H9 (cell line): ENCODE measurements at regions not wholly inside any gene's neighbourhood (a gene's known extent, or its start where the extent isn't known, plus 50 kb on each side); places are given as distances from the start of the nearest gene placed in this dataset.

Experiments used
- DNase-seq: peaks from one replicate; pipeline ENCODE4 v3.0.0-alpha.2; 2017
- H2AFZ ChIP-seq: one replicate; pipeline ENCODE4 v1.6.1; 2013; ENCODE audit warnings: mild to moderate bottlenecking, low read length, control low read depth, moderate library complexity
- H2AK5ac ChIP-seq: 2 replicates; pipeline ENCODE4 v1.6.1; 2013; ENCODE audit warnings: low read length, control low read depth, mixed read lengths; ENCODE audit not compliant: insufficient read length
- H2BK120ac ChIP-seq: one replicate; pipeline ENCODE4 v1.6.1; 2013; ENCODE audit warnings: low read depth, mild to moderate bottlenecking, low read length, control low read depth, inconsistent platforms; ENCODE audit not compliant: poor library complexity, severe bottlenecking
- H2BK12ac ChIP-seq: 2 replicates; pipeline ENCODE4 v1.6.1; 2013; ENCODE audit warnings: low read length, control low read depth, mixed read lengths, low read depth; ENCODE audit not compliant: insufficient read length
- H2BK15ac ChIP-seq: 2 replicates; pipeline ENCODE4 v1.6.1; 2013; ENCODE audit warnings: low read depth, low read length, control low read depth
- H2BK20ac ChIP-seq: one replicate; pipeline ENCODE4 v1.6.1; 2013; ENCODE audit warnings: low read depth, mild to moderate bottlenecking, low read length, control low read depth, inconsistent platforms; ENCODE audit not compliant: poor library complexity, severe bottlenecking
- H2BK5ac ChIP-seq: 2 replicates; pipeline ENCODE4 v1.6.1; 2013; ENCODE audit warnings: low read length, control low read depth, mixed read lengths; ENCODE audit not compliant: insufficient read length
- H3K14ac ChIP-seq: 2 replicates; pipeline ENCODE4 v1.6.1; 2013; ENCODE audit warnings: low read length, control low read depth; ENCODE audit not compliant: insufficient read depth
- H3K18ac ChIP-seq: 2 replicates; pipeline ENCODE4 v1.6.1; 2013; ENCODE audit warnings: low read depth, mild to moderate bottlenecking, mixed read lengths, low read length, control low read depth; ENCODE audit not compliant: insufficient read length
- H3K23ac ChIP-seq: 2 replicates; pipeline ENCODE4 v1.6.1; 2013; ENCODE audit warnings: low read length, control low read depth, mixed read lengths, low read depth; ENCODE audit not compliant: insufficient read length
- H3K23me2 ChIP-seq: 2 replicates; pipeline ENCODE4 v1.6.1; 2013; ENCODE audit warnings: low read depth, mild to moderate bottlenecking, mixed read lengths, low read length, control low read depth; ENCODE audit not compliant: insufficient read length, poor library complexity, severe bottlenecking
- H3K27ac ChIP-seq: 2 replicates; pipeline ENCODE4 v1.5.1; 2013; ENCODE audit warnings: low read length, control low read depth, mixed read lengths, low read depth; ENCODE audit not compliant: insufficient read length
- H3K27me3 ChIP-seq: 2 replicates; pipeline ENCODE4 v1.6.1; 2013; ENCODE audit warnings: low read length, control low read depth, inconsistent platforms; ENCODE audit not compliant: insufficient read depth
- H3K4ac ChIP-seq: 2 replicates; pipeline ENCODE4 v1.6.1; 2013; ENCODE audit warnings: low read depth, mild to moderate bottlenecking, control low read depth, inconsistent platforms, low read length, moderate library complexity
- H3K4me1 ChIP-seq: 2 replicates; pipeline ENCODE4 v1.6.1; 2013; ENCODE audit warnings: low read length, control low read depth, inconsistent platforms; ENCODE audit not compliant: insufficient read depth
- H3K4me2 ChIP-seq: 2 replicates; pipeline ENCODE4 v1.6.1; 2013; ENCODE audit warnings: low read length, control low read depth, mixed read lengths; ENCODE audit not compliant: insufficient read length, insufficient read depth
- H3K56ac ChIP-seq: 2 replicates; pipeline ENCODE4 v1.6.1; 2013; ENCODE audit warnings: low read depth, mild to moderate bottlenecking, mixed read lengths, low read length, control low read depth; ENCODE audit not compliant: insufficient read length
- H3K79me1 ChIP-seq: 2 replicates; pipeline ENCODE4 v1.6.1; 2013; ENCODE audit warnings: low read depth, mild to moderate bottlenecking, moderate library complexity, low read length, control low read depth, inconsistent platforms; ENCODE audit not compliant: insufficient read depth, poor library complexity, severe bottlenecking
- H3K79me2 ChIP-seq: 2 replicates; pipeline ENCODE4 v1.6.1; 2013; ENCODE audit warnings: low read length, control low read depth, inconsistent platforms; ENCODE audit not compliant: insufficient read depth
- H3K9ac ChIP-seq: 2 replicates; pipeline ENCODE4 v1.6.1; 2013; ENCODE audit warnings: low read length, control low read depth, mixed read lengths; ENCODE audit not compliant: insufficient read length; ENCODE audit errors: extremely low read depth
- H3K9me3 ChIP-seq: one replicate; pipeline ENCODE4 v1.6.1; 2013; ENCODE audit warnings: low read depth, low read length, inconsistent platforms; ENCODE audit not compliant: control insufficient read depth
- H3T11ph ChIP-seq: one replicate; pipeline ENCODE4 v1.6.1; 2013; ENCODE audit warnings: mild to moderate bottlenecking, low read length, control low read depth, inconsistent platforms
- H4K20me1 ChIP-seq: one replicate; pipeline ENCODE4 v1.6.1; 2013; ENCODE audit not compliant: control insufficient read depth, insufficient read length, insufficient read depth
- H4K5ac ChIP-seq: 2 replicates; pipeline ENCODE4 v1.6.1; 2013; ENCODE audit warnings: low read depth, mild to moderate bottlenecking, mixed read lengths, low read length, control low read depth; ENCODE audit not compliant: insufficient read length
- H4K8ac ChIP-seq: replicated peaks from 2 replicates; pipeline ENCODE4 v1.6.1; 2013; ENCODE audit warnings: low read length, control low read depth, mixed read lengths, low read depth; ENCODE audit not compliant: insufficient read length
- H4K91ac ChIP-seq: 2 replicates; pipeline ENCODE4 v1.6.1; 2013; ENCODE audit warnings: low read depth, mild to moderate bottlenecking, moderate library complexity, mixed read lengths, low read length, control low read depth; ENCODE audit not compliant: insufficient read length
- H3K27ac Mint-ChIP-seq, 3 experiments: 2 replicates in 2 of 3; 3 replicates in 1 of 3; pipeline ENCODE4 v1.8.0; 2020 to 2021; ENCODE audit warnings: mixed read lengths in 3 of 3, mild to moderate bottlenecking in 1 of 3, moderate library complexity in 1 of 3
- H3K27me3 Mint-ChIP-seq: 2 replicates; pipeline ENCODE4 v1.8.0; 2021; ENCODE audit warnings: low read depth, mild to moderate bottlenecking, moderate library complexity, mixed read lengths
- H3K36me3 Mint-ChIP-seq, 3 experiments: 2 replicates in 2 of 3; 3 replicates in 1 of 3; pipeline ENCODE4 v1.8.0; 2020 to 2021; ENCODE audit warnings: low read depth in 3 of 3, mixed read lengths in 3 of 3; ENCODE audit not compliant: insufficient read depth in 1 of 3
- H3K4me1 Mint-ChIP-seq, 2 experiments: 2 replicates each; pipeline ENCODE4 v1.8.0; 2020; ENCODE audit warnings: mixed read lengths in 2 of 2
- H3K4me3 Mint-ChIP-seq, 2 experiments: 2 replicates in 1 of 2; 3 replicates in 1 of 2; pipeline ENCODE4 v1.8.0; 2020 to 2021; ENCODE audit warnings: mild to moderate bottlenecking in 2 of 2, mixed read lengths in 2 of 2, moderate library complexity in 1 of 2
- H3K9me3 Mint-ChIP-seq, 2 experiments: 2 replicates in 1 of 2; 3 replicates in 1 of 2; pipeline ENCODE4 v1.8.0; 2020; ENCODE audit warnings: mild to moderate bottlenecking in 2 of 2, mixed read lengths in 2 of 2, moderate library complexity in 1 of 2
- WGBS: extraction: QIAGEN DNeasy Blood & Tissue Kit; methylation state at CpG from one replicate; pipeline ENCODE4 v1.1.7; 2013; ENCODE audit warnings: missing lambda C conversion rate, low lambda C conversion rate, mixed read lengths; ENCODE audit not compliant: insufficient read length; ENCODE audit errors: extremely low coverage; 5-methylcytosine and 5-hydroxymethylcytosine counted together
- TF ChIP-seq, protein P1 (sequence below): fragments of 200-600 bp; sonication (generic); conservative IDR thresholded peaks from 3 replicates; pipeline ENCODE4 v1.8.0; 2021; ENCODE audit warnings: antibody characterized with exemption, mild to moderate bottlenecking

DNA sequence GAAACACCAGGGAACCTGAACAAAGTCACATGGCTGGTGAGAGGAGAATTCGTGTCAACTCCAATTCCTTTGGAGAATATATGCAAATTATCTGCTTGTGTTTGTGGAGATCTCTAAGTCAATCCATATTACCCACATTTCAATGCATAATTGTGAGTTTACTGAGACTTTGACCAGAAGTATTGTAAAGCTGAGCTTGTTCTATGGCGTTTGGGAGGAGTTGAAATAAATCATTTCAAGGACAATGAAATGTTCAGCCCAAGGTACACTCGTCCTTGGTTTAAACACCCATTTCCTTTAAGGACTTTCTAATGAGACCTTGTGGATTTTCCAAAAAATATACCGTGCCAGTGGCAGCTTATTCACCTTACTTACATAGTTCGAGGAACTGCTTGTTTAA lies 186.6 kb upstream of the HDAC9 start:
- no peaks in the 10 kb centered on the region for H4K20me1 ChIP-seq
- WGBS, result no CpG with 5 or more reads among the region's 5 CpGs
- Mint-ChIP-seq H3K27ac (no peak overlapping the region), H3K9me3 (no peaks in the 10 kb centered on the region), H3K4me1 (no peaks in the 10 kb centered on the region), H3K36me3 (no peaks in the 10 kb centered on the region), H3K27me3 (no peaks in the 10 kb centered on the region), H3K4me3 (no peak overlapping the region)
- H2BK5ac ChIP-seq, result no peak overlapping the region
- DNase-seq, result no peak
- no peak overlapping the region for H3K27ac ChIP-seq
- no peaks in the 10 kb centered on the region for H3K9me3 ChIP-seq
- no peak overlapping the region for H4K8ac ChIP-seq
- no peak overlapping the region for H2BK15ac ChIP-seq
- no peaks in the 10 kb centered on the region for H3K4me1 ChIP-seq
- no peak overlapping the region for H3K56ac ChIP-seq
- H2AK5ac ChIP-seq, result no peak overlapping the region
- H3K18ac ChIP-seq, result no peak overlapping the region
- no peak overlapping the region for H3K4ac ChIP-seq
- H3K79me2 ChIP-seq, result no peaks in the 10 kb centered on the region
- H3K23me2 ChIP-seq, result no peaks in the 10 kb centered on the region
- no peaks in the 10 kb centered on the region for H3K27me3 ChIP-seq
- H3K23ac ChIP-seq, result no peak overlapping the region
- H2BK120ac ChIP-seq, result no peak overlapping the region
- H3K9ac ChIP-seq, result no peak overlapping the region
- no peak overlapping the region for H4K5ac ChIP-seq
- TF ChIP-seq, protein P1, sequence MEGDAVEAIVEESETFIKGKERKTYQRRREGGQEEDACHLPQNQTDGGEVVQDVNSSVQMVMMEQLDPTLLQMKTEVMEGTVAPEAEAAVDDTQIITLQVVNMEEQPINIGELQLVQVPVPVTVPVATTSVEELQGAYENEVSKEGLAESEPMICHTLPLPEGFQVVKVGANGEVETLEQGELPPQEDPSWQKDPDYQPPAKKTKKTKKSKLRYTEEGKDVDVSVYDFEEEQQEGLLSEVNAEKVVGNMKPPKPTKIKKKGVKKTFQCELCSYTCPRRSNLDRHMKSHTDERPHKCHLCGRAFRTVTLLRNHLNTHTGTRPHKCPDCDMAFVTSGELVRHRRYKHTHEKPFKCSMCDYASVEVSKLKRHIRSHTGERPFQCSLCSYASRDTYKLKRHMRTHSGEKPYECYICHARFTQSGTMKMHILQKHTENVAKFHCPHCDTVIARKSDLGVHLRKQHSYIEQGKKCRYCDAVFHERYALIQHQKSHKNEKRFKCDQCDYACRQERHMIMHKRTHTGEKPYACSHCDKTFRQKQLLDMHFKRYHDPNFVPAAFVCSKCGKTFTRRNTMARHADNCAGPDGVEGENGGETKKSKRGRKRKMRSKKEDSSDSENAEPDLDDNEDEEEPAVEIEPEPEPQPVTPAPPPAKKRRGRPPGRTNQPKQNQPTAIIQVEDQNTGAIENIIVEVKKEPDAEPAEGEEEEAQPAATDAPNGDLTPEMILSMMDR, result no peak
- no peak overlapping the region for H3K4me2 ChIP-seq
- no peak overlapping the region for H2BK12ac ChIP-seq
- no peak overlapping the region for H3T11ph ChIP-seq
- H2BK20ac ChIP-seq, result no peak overlapping the region
- no peaks in the 10 kb centered on the region for H3K79me1 ChIP-seq
- no peak overlapping the region for H4K91ac ChIP-seq
- no peak overlapping the region for H2AFZ ChIP-seq
- no peak overlapping the region for H3K14ac ChIP-seq
